A673 (cell line): ENCODE measurements at regions not wholly inside any gene's neighbourhood (a gene's known extent, or its start where the extent isn't known, plus 50 kb on each side); places are given as distances from the start of the nearest gene placed in this dataset.

Source experiments
- BruUV-seq: library from RNA; stranded (reverse); fragments of 400-500 nt; replicated peaks from 2 replicates; lab custom pipeline; 2021; lab: Mats Ljungman, UMichigan
- CTCF ChIA-PET: fragments of 300-600 bp; sonication (Branson Sonifier 250); formaldehyde crosslinking; loops from one replicate; lab custom pipeline; 2022; ENCODE audit warnings: antibody characterized with exemption; lab: Charles Lee
- POLR2A ChIA-PET: fragments of 300-600 bp; sonication (Branson Sonifier 250); formaldehyde crosslinking; loops from one replicate; lab custom pipeline; 2022; ENCODE audit warnings: antibody characterized with exemption; ENCODE audit not compliant: low non-redundant PET; lab: Charles Lee
- DNase-seq: peaks from one replicate; pipeline ENCODE4 v3.0.0-alpha.2; 2015; ENCODE audit warnings: low spot score
- H3K27ac ChIP-seq: fragments of 200-600 bp; sonication (generic); 2 replicates; pipeline ENCODE4 v1.5.1; 2016; ENCODE audit warnings: mixed run types, low read depth, mild to moderate bottlenecking, mixed read lengths, antibody characterized with exemption, low read length; ENCODE audit not compliant: poor library complexity, severe bottlenecking
- H3K27me3 ChIP-seq: fragments of 200-600 bp; sonication (generic); replicated peaks from 2 replicates; pipeline ENCODE4 v1.6.1; 2017; ENCODE audit warnings: mixed run types, low read depth, mild to moderate bottlenecking, mixed read lengths, antibody characterized with exemption, low read length; ENCODE audit not compliant: insufficient read depth, poor library complexity
- H3K36me3 ChIP-seq: fragments of 200-600 bp; sonication (generic); 2 replicates; pipeline ENCODE4 v1.6.1; 2016; ENCODE audit warnings: mixed run types, mild to moderate bottlenecking, mixed read lengths, antibody characterized with exemption, low read length; ENCODE audit not compliant: insufficient read depth, poor library complexity, severe bottlenecking
- H3K4me1 ChIP-seq: fragments of 200-600 bp; sonication (generic); 2 replicates; pipeline ENCODE4 v1.6.1; 2017; ENCODE audit warnings: mixed run types, mild to moderate bottlenecking, mixed read lengths, antibody characterized with exemption, low read length; ENCODE audit not compliant: insufficient read depth, poor library complexity, severe bottlenecking
- H3K4me3 ChIP-seq: fragments of 200-600 bp; sonication (generic); 2 replicates; pipeline ENCODE4 v1.5.1; 2016; ENCODE audit warnings: low read depth, mixed run types, mild to moderate bottlenecking, mixed read lengths, low read length; ENCODE audit not compliant: poor library complexity, severe bottlenecking
- H3K9me3 ChIP-seq: fragments of 200-600 bp; sonication (generic); 2 replicates; pipeline ENCODE4 v1.6.1; 2016; ENCODE audit warnings: mixed run types, low read depth, mild to moderate bottlenecking, mixed read lengths, antibody characterized with exemption, low read length; ENCODE audit not compliant: poor library complexity, severe bottlenecking
- CTCF ChIP-seq: fragments of 300-800, 200-600 bp; sonication (generic); conservative IDR thresholded peaks from 2 replicates; pipeline ENCODE4 v1.5.1; 2017; ENCODE audit warnings: low read depth, mild to moderate bottlenecking, antibody characterized with exemption, low read length, moderate library complexity, mixed read lengths
- EZH2 ChIP-seq: fragments of 200-600 bp; sonication (generic); IDR thresholded peaks from 2 replicates; pipeline ENCODE4 v1.6.1; 2017; ENCODE audit warnings: borderline replicate concordance, low read depth, mild to moderate bottlenecking, mixed read lengths, antibody characterized with exemption, low read length; ENCODE audit not compliant: poor library complexity, severe bottlenecking
- intact Hi-C: fragments of 100-400 bp; cut with micrococcal nuclease; formaldehyde crosslinking; loops from one replicate; pipeline ENCODE4 v1.10.0; 2022; ENCODE audit not compliant: unreplicated experiment

- intact Hi-C loops: no loop called here
- no peak overlapping the region for H3K27ac ChIP-seq
- DNase-seq: no peak
- H3K4me1 ChIP-seq: no peaks in the 10 kb centered on the region
- ChIA-PET POLR2A (no interaction called here), CTCF (no interaction called here)
- no TSS peak for BruUV-seq
- no peaks in the 10 kb centered on the region for H3K27me3 ChIP-seq
- no peaks in the 10 kb centered on the region for H3K36me3 ChIP-seq
- no peaks in the 10 kb centered on the region for H3K9me3 ChIP-seq
- H3K4me3 ChIP-seq: no peak overlapping the region
- TF ChIP-seq CTCF: no peak
- no peak for TF ChIP-seq EZH2
These were observed 90.6 kb upstream of the SPIN4 start for GRCh38 chrX:63441717-63442116.

GRCh38 chrX:63439580-63439979 lies 88.4 kb upstream of the SPIN4 start:
- Histone ChIP-seq H3K27ac (no peak overlapping the region), H3K27me3 (no peaks in the 10 kb centered on the region), H3K9me3 (peaks cover 6% of the 10 kb centered on the region), H3K4me1 (no peaks in the 10 kb centered on the region), H3K36me3 (no peaks in the 10 kb centered on the region), H3K4me3 (no peak overlapping the region)
- CTCF ChIA-PET: no interaction called here
- no TSS peak for BruUV-seq
- TF ChIP-seq CTCF (no peak), EZH2 (no peak)
- no peak for DNase-seq
- intact Hi-C loops: no loop called here
- POLR2A ChIA-PET: no interaction called here

GRCh38 chrX:63436865-63437264 lies 85.7 kb upstream of the SPIN4 start:
- no peak overlapping the region for H3K4me3 ChIP-seq
- DNase-seq: no peak
- CTCF ChIA-PET: no interaction called here
- no peaks in the 10 kb centered on the region for H3K27me3 ChIP-seq
- no TSS peak for BruUV-seq
- H3K4me1 ChIP-seq: no peaks in the 10 kb centered on the region
- intact Hi-C loops: no loop called here
- no peak overlapping the region for H3K27ac ChIP-seq
- no peaks in the 10 kb centered on the region for H3K36me3 ChIP-seq
- H3K9me3 ChIP-seq: peaks cover 6% of the 10 kb centered on the region
- TF ChIP-seq EZH2: no peak
- no peak for TF ChIP-seq CTCF
- POLR2A ChIA-PET: no interaction called here
